H1 (cell line): ENCODE measurements at regions not wholly inside any gene's neighbourhood (a gene's known extent, or its start where the extent isn't known, plus 50 kb on each side); places are given as distances from the start of the nearest gene placed in this dataset.
"Not testable (repeated sequence)": the region's sequence is repeated elsewhere in the genome, so short reads cannot be mapped to it uniquely, and the experiment has no call there.

Source experiments
- CBX8 ChIP-seq: fragments of 300-800, 300-1000 bp; sonication (generic); IDR thresholded peaks from 2 replicates; pipeline ENCODE4 v1.7.1; 2016; ENCODE audit warnings: low read depth, low read length, borderline replicate concordance
- CTCF ChIP-seq, 3 experiments: IDR thresholded peaks; 1 replicate in 2 of 3; 2 replicates in 1 of 3; pipeline versions ENCODE4 v1.5.1 to v1.6.1; 2011; ENCODE audit warnings: low read length in 3 of 3, mild to moderate bottlenecking in 3 of 3, inconsistent platforms in 2 of 3, low read depth in 1 of 3, moderate library complexity in 1 of 3; ENCODE audit not compliant: insufficient read depth in 1 of 3; ENCODE audit errors: control extremely low read depth in 1 of 3
- EP300 ChIP-seq, 2 experiments: IDR thresholded peaks; 1 replicate in 1 of 2; 2 replicates in 1 of 2; pipeline ENCODE4 v1.6.1; 2011 to 2012; ENCODE audit warnings: low read depth in 2 of 2, low read length in 2 of 2, mild to moderate bottlenecking in 2 of 2, borderline replicate concordance in 1 of 2, inconsistent platforms in 1 of 2, moderate library complexity in 1 of 2
- EZH2 ChIP-seq: fragments of 200-600 bp; sonication (generic); IDR thresholded peaks from 2 replicates; pipeline ENCODE4 v1.7.1; 2012; ENCODE audit warnings: low read depth, mild to moderate bottlenecking, moderate library complexity, low read length, inconsistent platforms; ENCODE audit not compliant: severe bottlenecking
- HDAC6 ChIP-seq: IDR thresholded peaks from one replicate; pipeline ENCODE4 v1.7.1; 2012; ENCODE audit warnings: low read depth, mild to moderate bottlenecking, inconsistent platforms, low read length, moderate library complexity
- JUND ChIP-seq: IDR thresholded peaks from 2 replicates; pipeline ENCODE4 v1.6.1; 2011; ENCODE audit warnings: mild to moderate bottlenecking, improper control_type of control experiment, low read length
- KDM1A ChIP-seq: fragments of 200-600, 300-600 bp; sonication (generic); IDR thresholded peaks from 2 replicates; pipeline ENCODE4 v1.7.1; 2016; ENCODE audit warnings: mild to moderate bottlenecking, low read length, borderline replicate concordance
- POLR2A ChIP-seq, 2 experiments: IDR thresholded peaks; 1 replicate in 1 of 2; 2 replicates in 1 of 2; pipeline ENCODE4 v1.6.1; 2011; ENCODE audit warnings: low read depth in 2 of 2, low read length in 2 of 2, mild to moderate bottlenecking in 2 of 2; ENCODE audit errors: control extremely low read depth in 1 of 2
- POLR2AphosphoS5 ChIP-seq: IDR thresholded peaks from 2 replicates; pipeline ENCODE4 v1.6.1; 2011; ENCODE audit warnings: low read depth, low read length
- YY1 ChIP-seq: IDR thresholded peaks from 2 replicates; pipeline ENCODE4 v1.6.1; 2011; ENCODE audit warnings: low read depth, mild to moderate bottlenecking, low read length

- not testable (repeated sequence) for TF ChIP-seq JUND; CTCF (IDR thresholded peaks at IDR 0.05; ENCODE audit: control extremely low read depth in 1 of 3, insufficient read depth in 1 of 3, low read depth in 1 of 3, low read length in 3 of 3); POLR2A (IDR thresholded peaks at IDR 0.05; ENCODE audit: control extremely low read depth in 1 of 2, low read depth in 2 of 2, low read length in 2 of 2); EP300 (IDR thresholded peaks at IDR 0.05; ENCODE audit: borderline replicate concordance in 1 of 2, low read depth in 2 of 2, low read length in 2 of 2); KDM1A; HDAC6; POLR2AphosphoS5; YY1; CBX8; EZH2
Measured at GRCh38 chr12:33937669-33938068, 84.6 kb upstream of the ALG10 start.
